WI38 (cell line): ENCODE measurements at regions not wholly inside any gene's neighbourhood (a gene's known extent, or its start where the extent isn't known, plus 50 kb on each side); places are given as distances from the start of the nearest gene placed in this dataset.

ENCODE experiments used
- H3K4me3 ChIP-seq: 2 replicates; pipeline ENCODE4 v1.5.1; 2011; ENCODE audit warnings: low read depth, mild to moderate bottlenecking, control low read depth, low read length
- TF ChIP-seq, protein P1 (sequence below): IDR thresholded peaks from 2 replicates; pipeline ENCODE4 v1.5.1; 2012; ENCODE audit warnings: low read depth, mild to moderate bottlenecking, control low read depth, low read length

DNA sequence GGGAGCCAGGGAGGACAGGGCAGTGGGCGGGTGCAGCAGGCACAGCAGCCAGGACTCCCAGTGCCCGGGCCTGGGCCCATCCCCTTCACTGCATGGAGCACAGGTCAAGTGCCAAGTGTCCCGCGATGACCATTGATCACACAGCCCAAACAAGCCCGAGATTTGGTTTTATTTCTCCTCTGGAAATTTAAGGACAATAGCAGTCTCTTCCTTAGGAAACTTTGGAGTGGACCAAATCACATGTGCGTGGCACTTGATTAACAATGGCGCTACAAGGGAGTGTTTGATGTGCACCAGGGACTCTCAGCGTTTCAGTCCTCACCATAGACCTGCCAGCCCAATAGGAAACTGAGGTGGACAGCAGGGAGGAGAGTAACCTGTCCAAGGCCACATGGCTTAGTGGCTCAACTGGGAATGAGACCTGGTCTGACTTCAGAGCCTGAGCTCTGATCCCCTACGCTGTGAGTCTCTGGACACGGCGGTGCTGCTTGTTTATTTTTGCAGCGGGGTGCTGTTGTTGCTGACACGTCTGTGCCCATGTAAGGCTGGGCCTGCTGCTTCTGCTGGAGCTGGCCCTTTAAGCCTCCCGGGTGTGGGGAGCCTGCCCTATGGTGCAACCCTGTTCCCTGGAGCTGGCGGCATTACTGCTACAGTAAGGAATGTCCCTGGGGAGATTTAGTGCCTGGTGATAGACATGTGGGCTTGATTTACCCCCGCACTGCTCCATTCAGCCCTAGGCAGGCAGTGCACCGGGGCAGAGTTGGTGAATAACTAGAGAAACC, 194.2 kb downstream of the INHBB start:
- H3K4me3 ChIP-seq = no peak overlapping the region
- TF ChIP-seq, protein P1, sequence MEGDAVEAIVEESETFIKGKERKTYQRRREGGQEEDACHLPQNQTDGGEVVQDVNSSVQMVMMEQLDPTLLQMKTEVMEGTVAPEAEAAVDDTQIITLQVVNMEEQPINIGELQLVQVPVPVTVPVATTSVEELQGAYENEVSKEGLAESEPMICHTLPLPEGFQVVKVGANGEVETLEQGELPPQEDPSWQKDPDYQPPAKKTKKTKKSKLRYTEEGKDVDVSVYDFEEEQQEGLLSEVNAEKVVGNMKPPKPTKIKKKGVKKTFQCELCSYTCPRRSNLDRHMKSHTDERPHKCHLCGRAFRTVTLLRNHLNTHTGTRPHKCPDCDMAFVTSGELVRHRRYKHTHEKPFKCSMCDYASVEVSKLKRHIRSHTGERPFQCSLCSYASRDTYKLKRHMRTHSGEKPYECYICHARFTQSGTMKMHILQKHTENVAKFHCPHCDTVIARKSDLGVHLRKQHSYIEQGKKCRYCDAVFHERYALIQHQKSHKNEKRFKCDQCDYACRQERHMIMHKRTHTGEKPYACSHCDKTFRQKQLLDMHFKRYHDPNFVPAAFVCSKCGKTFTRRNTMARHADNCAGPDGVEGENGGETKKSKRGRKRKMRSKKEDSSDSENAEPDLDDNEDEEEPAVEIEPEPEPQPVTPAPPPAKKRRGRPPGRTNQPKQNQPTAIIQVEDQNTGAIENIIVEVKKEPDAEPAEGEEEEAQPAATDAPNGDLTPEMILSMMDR = no peak

DNA sequence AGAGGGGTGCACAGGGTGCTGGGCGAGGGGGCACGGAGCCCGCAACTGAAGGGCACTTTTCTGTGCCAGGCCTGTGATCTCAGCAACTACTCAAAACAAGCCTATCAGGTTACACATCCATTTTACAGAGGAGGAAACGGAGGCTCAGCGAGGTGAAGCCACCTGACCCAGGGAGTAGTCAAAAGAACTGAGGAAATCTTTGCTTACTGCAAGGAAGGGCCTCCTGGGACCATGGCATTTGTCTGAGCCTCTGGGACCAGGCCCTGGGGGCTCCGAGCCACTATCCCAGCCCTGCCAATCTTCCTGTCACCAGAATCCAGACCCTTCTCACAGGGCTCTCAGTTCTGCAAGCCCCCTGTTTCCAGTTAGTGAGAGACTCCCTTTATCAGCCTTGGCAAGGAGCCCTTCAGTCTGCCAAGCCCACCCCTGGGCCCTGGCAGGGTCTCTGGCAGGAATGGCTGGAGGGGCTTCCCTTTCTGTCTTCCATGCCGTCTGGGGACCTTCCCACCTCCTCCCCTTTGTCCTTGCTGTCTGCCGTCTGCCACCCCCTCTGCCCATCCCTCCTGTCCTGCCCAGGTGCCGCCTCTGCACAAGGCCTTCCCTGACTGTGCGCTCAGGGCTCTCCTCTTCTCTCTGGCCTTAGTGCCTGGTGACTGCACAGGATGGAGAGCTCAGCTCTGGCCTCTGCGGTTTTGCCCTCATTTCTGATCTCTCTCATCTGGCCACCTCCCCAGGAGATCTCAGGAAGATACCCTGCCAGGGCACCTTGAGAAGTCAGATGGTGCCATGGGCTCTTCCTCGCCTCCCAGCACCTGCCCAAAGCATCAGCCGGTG, 194.7 kb upstream of the GLI2 start:
- H3K4me3 ChIP-seq = no peak overlapping the region
- TF ChIP-seq, protein P1 = no peak

DNA sequence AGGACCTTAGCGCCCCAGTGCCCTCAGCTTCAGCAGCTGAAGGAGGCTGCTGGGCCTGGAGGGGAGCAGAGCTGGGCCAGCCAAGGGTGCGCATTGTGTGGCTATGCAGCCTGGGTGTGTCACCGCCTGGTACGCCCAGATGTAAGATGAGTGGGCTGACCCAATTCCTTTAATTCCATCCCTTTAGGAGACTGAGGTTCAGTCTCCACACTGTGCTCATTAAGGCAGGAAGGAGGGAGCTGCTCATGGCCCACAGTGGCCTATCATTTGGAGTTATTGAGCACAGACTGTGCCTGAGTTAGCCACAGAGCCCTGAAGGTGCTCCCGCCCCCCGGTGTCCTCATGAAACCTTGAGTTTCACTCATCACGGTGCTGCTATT, 194.1 kb upstream of the GLI2 start:
- TF ChIP-seq, protein P1 = no peak
- H3K4me3 ChIP-seq = no peak overlapping the region

DNA sequence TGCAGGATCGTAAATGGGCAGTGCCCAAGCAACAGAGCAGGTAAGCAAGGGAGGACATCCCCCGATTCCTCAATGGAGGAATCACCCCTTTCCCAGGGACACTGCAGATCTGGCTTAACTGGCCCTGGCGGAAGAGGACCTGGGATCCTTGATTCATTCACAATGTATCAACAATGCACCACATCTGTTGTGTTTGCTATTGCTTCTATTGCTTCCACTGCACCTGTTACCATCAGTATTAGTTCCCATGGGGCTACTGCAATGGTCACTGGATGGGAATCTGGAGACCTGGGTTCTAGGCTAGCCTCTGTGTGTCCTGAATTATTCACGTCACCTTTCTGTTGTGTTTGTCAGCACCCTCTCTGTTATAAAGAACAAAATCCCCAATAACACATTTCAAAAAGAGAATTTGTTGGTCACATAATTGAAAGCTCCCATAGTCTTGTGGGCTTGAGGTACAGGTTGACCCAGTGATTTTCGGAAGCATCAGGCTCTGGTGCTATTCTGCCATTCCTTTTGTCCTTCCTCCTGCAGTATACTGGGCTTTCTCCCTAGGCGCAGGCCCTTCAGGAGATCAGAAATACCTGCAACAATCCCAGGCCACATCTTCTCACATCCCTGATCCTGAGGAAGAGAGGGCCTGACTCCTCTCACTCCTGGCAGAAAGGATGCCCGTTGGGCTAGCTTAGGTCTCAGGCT, 193.5 kb upstream of the GLI2 start:
- TF ChIP-seq, protein P1 = no peak
- no peak overlapping the region for H3K4me3 ChIP-seq

DNA sequence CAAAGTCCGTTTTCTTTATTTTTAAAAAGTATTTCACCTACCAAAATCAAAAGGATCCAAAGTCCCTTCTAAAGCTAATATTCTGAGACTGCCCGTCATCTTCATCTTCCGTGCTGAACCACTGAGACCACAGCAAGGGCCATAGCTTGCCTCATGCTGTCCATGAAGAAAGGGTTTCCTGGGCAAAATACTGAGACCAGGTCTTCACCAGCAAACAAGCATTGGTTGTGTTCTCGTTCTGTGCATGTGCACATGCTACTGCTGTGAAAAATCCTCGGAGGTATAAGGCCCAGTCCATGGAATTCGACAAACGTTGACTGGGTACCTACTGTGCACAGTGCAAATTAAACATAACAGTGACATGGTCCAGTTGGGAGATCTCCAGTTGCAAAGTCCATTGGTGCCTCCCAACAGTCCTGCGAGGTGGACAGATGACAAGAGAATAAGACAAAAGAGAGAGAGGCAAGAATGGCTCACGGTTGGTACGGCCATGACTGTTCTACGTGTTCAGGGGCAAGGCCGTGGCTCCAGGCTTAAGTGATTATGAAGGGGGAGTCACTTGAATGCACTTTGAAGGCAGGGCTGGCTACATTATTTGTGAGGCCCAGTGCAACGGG, 192.6 kb upstream of the GLI2 start:
- TF ChIP-seq, protein P1 = no peak

DNA sequence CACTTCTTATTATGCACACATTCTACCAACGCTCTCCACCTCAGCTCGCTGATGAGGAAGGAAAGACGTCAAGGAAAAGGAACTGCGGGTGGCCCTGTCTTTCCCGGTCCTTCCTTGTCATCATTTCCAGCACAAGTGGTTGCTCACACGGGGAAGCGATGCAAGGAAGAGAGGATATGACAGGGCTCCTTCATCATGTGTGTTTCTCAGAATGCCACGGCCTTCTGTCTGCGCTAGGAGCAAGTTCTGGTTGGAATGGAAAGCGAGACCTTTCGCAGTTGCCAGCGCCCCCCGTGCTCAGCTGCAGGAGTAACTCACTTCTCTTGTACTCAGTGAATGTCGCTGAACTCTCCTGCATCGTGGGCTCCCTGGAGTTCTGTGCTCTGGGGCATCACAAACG, 191.8 kb upstream of the GLI2 start:
- TF ChIP-seq, protein P1 = no peak
- no peak overlapping the region for H3K4me3 ChIP-seq

More for the DNA sequence above, 192.6 kb upstream of the GLI2 start:
- H3K4me3 ChIP-seq = no peak overlapping the region
